HepG2 (cell line): ENCODE measurements at regions not wholly inside any gene's neighbourhood (a gene's known extent, or its start where the extent isn't known, plus 50 kb on each side); places are given as distances from the start of the nearest gene placed in this dataset.

Experiments
- HOXA7 ChIP-seq: sonication (generic); formaldehyde crosslinking; IDR thresholded peaks from 2 replicates; pipeline ENCODE4 v1.8.1; 2022; ENCODE audit warnings: mild to moderate bottlenecking, missing genetic modification reagents, moderate library complexity
- POLR2A ChIP-seq, 2 experiments: IDR thresholded peaks; 2 replicates each; pipeline ENCODE4 v1.6.1; 2011; ENCODE audit warnings: low read depth in 2 of 2, low read length in 2 of 2, mild to moderate bottlenecking in 1 of 2, moderate library complexity in 1 of 2; ENCODE audit not compliant: insufficient read depth in 1 of 2
- ZNF558 ChIP-seq: sonication (generic); formaldehyde crosslinking; IDR thresholded peaks from 2 replicates; pipeline ENCODE4 v1.9.0; 2022; ENCODE audit warnings: mild to moderate bottlenecking, missing genetic modification reagents, borderline replicate concordance

- TF ChIP-seq ZNF558 (CRISPR knock-in tag) (no peak), POLR2A (IDR thresholded peaks at IDR 0.05; ENCODE audit: insufficient read depth in 1 of 2, low read depth in 2 of 2, low read length in 2 of 2) (no peak), HOXA7 (CRISPR knock-in tag) (no peak)
Observed at GRCh38 chr16:22633280-22633679, 122.6 kb downstream of the NPIPB5 start.
